H1 (cell line): ENCODE measurements at regions not wholly inside any gene's neighbourhood (a gene's known extent, or its start where the extent isn't known, plus 50 kb on each side); places are given as distances from the start of the nearest gene placed in this dataset.

ENCODE experiments used
- CTCF ChIA-PET: fragments of 300-600 bp; sonication (Branson Sonifier 250); formaldehyde crosslinking; loops from one replicate; lab custom pipeline; 2021; ENCODE audit not compliant: partially characterized antibody; lab: Charles Lee
- POLR2A ChIA-PET: fragments of 300-600 bp; sonication (Branson Sonifier 250); formaldehyde crosslinking; loops from one replicate; lab custom pipeline; 2021; ENCODE audit warnings: inconsistent platforms; ENCODE audit not compliant: partially characterized antibody; lab: Charles Lee
- DNase-seq, 2 experiments: peaks; one replicate each; pipeline versions ENCODE4 v3.0.0 to v3.0.0-alpha.2; 2010 to 2022; ENCODE audit warnings: low spot score in 2 of 2, low read depth in 1 of 2, mixed read lengths in 1 of 2
- FAIRE-seq: peaks from 2 replicates; lab custom pipeline; 2011; peaks lifted over from hg19 to GRCh38; lab: Jason Lieb, UNC
- H2AFZ ChIP-seq: 2 replicates; pipeline ENCODE4 v1.8.1; 2012; ENCODE audit warnings: low read length, inconsistent platforms
- H2AK5ac ChIP-seq: 2 replicates; pipeline ENCODE4 v1.6.1; 2013; ENCODE audit warnings: low read depth, low read length
- H2BK120ac ChIP-seq: replicated peaks from 2 replicates; pipeline ENCODE3; 2013; ENCODE audit warnings: low read depth, low read length, inconsistent platforms
- H2BK12ac ChIP-seq: 2 replicates; pipeline ENCODE4 v1.6.1; 2013; ENCODE audit warnings: low read depth, low read length
- H2BK15ac ChIP-seq: 2 replicates; pipeline ENCODE4 v1.6.1; 2013; ENCODE audit warnings: low read length
- H2BK20ac ChIP-seq: 2 replicates; pipeline ENCODE4 v1.6.1; 2013; ENCODE audit warnings: low read length
- H2BK5ac ChIP-seq: 2 replicates; pipeline ENCODE4 v1.6.1; 2013; ENCODE audit warnings: low read depth, low read length
- H3K14ac ChIP-seq: 2 replicates; pipeline ENCODE4 v1.6.1; 2013; ENCODE audit warnings: inconsistent platforms; ENCODE audit not compliant: insufficient read length
- H3K18ac ChIP-seq: 2 replicates; pipeline ENCODE4 v1.6.1; 2013; ENCODE audit warnings: low read length; ENCODE audit errors: extremely low read depth
- H3K23ac ChIP-seq: 2 replicates; pipeline ENCODE4 v1.6.1; 2013; ENCODE audit warnings: inconsistent platforms; ENCODE audit not compliant: insufficient read length
- H3K23me2 ChIP-seq: 2 replicates; pipeline ENCODE4 v1.6.1; 2013; ENCODE audit warnings: low read depth, low read length
- H3K27ac ChIP-seq: 2 replicates; pipeline ENCODE4 v1.6.1; 2011; ENCODE audit warnings: low read depth, low read length, inconsistent platforms
- H3K27me3 ChIP-seq, 4 experiments: replicated peaks in 1 of 4; 1 replicate in 1 of 4; 2 replicates in 3 of 4; pipeline versions ENCODE4 v1.6.1 to v1.8.1; 2011 to 2013; ENCODE audit warnings: low read length in 3 of 4, mild to moderate bottlenecking in 3 of 4, inconsistent platforms in 2 of 4, mixed read lengths in 2 of 4, moderate library complexity in 1 of 4; ENCODE audit not compliant: control insufficient read depth in 3 of 4, insufficient read depth in 3 of 4; ENCODE audit errors: extremely low read depth in 1 of 4
- H3K36me3 ChIP-seq, 4 experiments: 2 replicates each; pipeline versions ENCODE4 v1.6.1 to v1.8.1; 2011 to 2013; ENCODE audit warnings: mild to moderate bottlenecking in 4 of 4, low read length in 3 of 4, moderate library complexity in 2 of 4, control low read depth in 1 of 4, inconsistent platforms in 1 of 4; ENCODE audit not compliant: insufficient read depth in 4 of 4, control insufficient read depth in 2 of 4
- H3K4ac ChIP-seq: replicated peaks from 2 replicates; pipeline ENCODE3; 2013; ENCODE audit warnings: low read length, low read depth, mixed read lengths, inconsistent platforms; ENCODE audit not compliant: insufficient read length
- H3K4me1 ChIP-seq, 4 experiments: replicated peaks in 1 of 4; 1 replicate in 1 of 4; 2 replicates in 3 of 4; pipeline versions ENCODE4 v1.6.1 to v1.8.1; 2011 to 2013; ENCODE audit warnings: low read length in 3 of 4, inconsistent platforms in 2 of 4, mixed read lengths in 1 of 4; ENCODE audit not compliant: insufficient read depth in 4 of 4, control insufficient read depth in 3 of 4
- H3K4me2 ChIP-seq, 2 experiments: 2 replicates each; pipeline versions ENCODE4 v1.6.1 to v1.8.1; 2011 to 2013; ENCODE audit warnings: low read depth in 2 of 2, low read length in 2 of 2, control low read depth in 1 of 2, inconsistent platforms in 1 of 2, mild to moderate bottlenecking in 1 of 2; ENCODE audit not compliant: insufficient read depth in 1 of 2
- H3K4me3 ChIP-seq, 4 experiments: fragments of 200-600, 300-600 bp in 1 of 4; sonication (generic), shearing (Covaris generic), sonication (Bioruptor Twin) in 1 of 4; 2 replicates each; pipeline versions ENCODE4 v1.5.1 to v1.8.1; 2011 to 2016; ENCODE audit warnings: low read length in 4 of 4, low read depth in 3 of 4, control low read depth in 2 of 4, inconsistent platforms in 2 of 4, mild to moderate bottlenecking in 2 of 4, mixed read lengths in 1 of 4, moderate library complexity in 1 of 4; ENCODE audit not compliant: insufficient read depth in 2 of 4; ENCODE audit errors: extremely low read depth in 1 of 4
- H3K56ac ChIP-seq: replicated peaks from 2 replicates; pipeline ENCODE3; 2013; ENCODE audit warnings: low read depth, mild to moderate bottlenecking, mixed read lengths, low read length, inconsistent platforms; ENCODE audit not compliant: insufficient read length
- H3K79me1 ChIP-seq: 2 replicates; pipeline ENCODE4 v1.6.1; 2013; ENCODE audit warnings: low read depth, low read length, control low read depth
- H3K79me2 ChIP-seq, 2 experiments: 2 replicates each; pipeline versions ENCODE4 v1.6.1 to v1.8.1; 2012 to 2013; ENCODE audit warnings: low read length in 2 of 2, mild to moderate bottlenecking in 2 of 2, inconsistent platforms in 1 of 2; ENCODE audit not compliant: insufficient read depth in 2 of 2, control insufficient read depth in 1 of 2
- H3K9ac ChIP-seq, 4 experiments: replicated peaks in 1 of 4; 1 replicate in 1 of 4; 2 replicates in 3 of 4; pipeline versions ENCODE4 v1.6.1 to v1.8.1; 2011 to 2013; ENCODE audit warnings: low read depth in 3 of 4, low read length in 3 of 4, control low read depth in 2 of 4, mild to moderate bottlenecking in 2 of 4, moderate library complexity in 2 of 4, inconsistent platforms in 1 of 4; ENCODE audit errors: extremely low read depth in 1 of 4
- H3K9me3 ChIP-seq, 2 experiments: 2 replicates each; pipeline versions ENCODE4 v1.6.1 to v1.8.1; 2012 to 2013; ENCODE audit warnings: mild to moderate bottlenecking in 2 of 2, moderate library complexity in 2 of 2, control low read depth in 1 of 2, inconsistent platforms in 1 of 2, low read depth in 1 of 2, low read length in 1 of 2, mixed read lengths in 1 of 2; ENCODE audit not compliant: insufficient read depth in 2 of 2
- H4K20me1 ChIP-seq, 2 experiments: replicated peaks in 1 of 2; 2 replicates each; pipeline versions ENCODE3 to v1.8.1; 2011 to 2013; ENCODE audit warnings: inconsistent platforms in 2 of 2, low read length in 2 of 2, mild to moderate bottlenecking in 1 of 2; ENCODE audit not compliant: insufficient read depth in 2 of 2, control insufficient read depth in 1 of 2
- H4K5ac ChIP-seq: 2 replicates; pipeline ENCODE4 v1.6.1; 2013; ENCODE audit warnings: low read length, low read depth, mixed read lengths, inconsistent platforms; ENCODE audit not compliant: insufficient read length
- H4K8ac ChIP-seq: 2 replicates; pipeline ENCODE4 v1.8.0; 2013; ENCODE audit warnings: mild to moderate bottlenecking, moderate library complexity, low read length, inconsistent platforms; ENCODE audit not compliant: insufficient read depth; ENCODE audit errors: extremely low read depth
- H4K91ac ChIP-seq: replicated peaks from 2 replicates; pipeline ENCODE3; 2013; ENCODE audit warnings: low read length, mixed read lengths, inconsistent platforms; ENCODE audit not compliant: insufficient read length
- ASH2L ChIP-seq: fragments of 200-600, 300-600 bp; sonication (generic); IDR thresholded peaks from one replicate; pipeline ENCODE4 v1.7.1; 2017; ENCODE audit warnings: low read length
- EP300 ChIP-seq, 2 experiments: IDR thresholded peaks; 1 replicate in 1 of 2; 2 replicates in 1 of 2; pipeline ENCODE4 v1.6.1; 2011 to 2012; ENCODE audit warnings: low read depth in 2 of 2, low read length in 2 of 2, mild to moderate bottlenecking in 2 of 2, borderline replicate concordance in 1 of 2, inconsistent platforms in 1 of 2, moderate library complexity in 1 of 2
- FOSL1 ChIP-seq: IDR thresholded peaks from 2 replicates; pipeline ENCODE4 v1.6.1; 2011; ENCODE audit warnings: mild to moderate bottlenecking, low read depth, low read length, moderate library complexity; ENCODE audit not compliant: insufficient read depth
- HDAC2 ChIP-seq, 2 experiments: fragments of 300-600 bp in 1 of 2; sonication (generic) in 1 of 2; IDR thresholded peaks; 2 replicates each; pipeline ENCODE4 v1.6.1; 2011 to 2012; ENCODE audit warnings: low read depth in 2 of 2, low read length in 2 of 2, mild to moderate bottlenecking in 2 of 2, moderate library complexity in 2 of 2, borderline replicate concordance in 1 of 2, inconsistent platforms in 1 of 2
- JUN ChIP-seq: IDR thresholded peaks from 2 replicates; pipeline ENCODE4 v1.6.1; 2011; ENCODE audit warnings: low read depth, mild to moderate bottlenecking, improper control_type of control experiment, low read length
- PHF8 ChIP-seq: fragments of 200-600 bp; sonication (generic); conservative IDR thresholded peaks from 2 replicates; pipeline ENCODE4 v1.7.1; 2012; ENCODE audit warnings: low read depth, mild to moderate bottlenecking, inconsistent platforms, low read length, moderate library complexity
- POU5F1 ChIP-seq: IDR thresholded peaks from 2 replicates; pipeline ENCODE4 v1.6.1; 2011; ENCODE audit warnings: low read depth, mild to moderate bottlenecking, low read length, moderate library complexity
- SIX5 ChIP-seq: IDR thresholded peaks from 2 replicates; pipeline ENCODE4 v1.6.1; 2011; ENCODE audit warnings: mild to moderate bottlenecking, low read depth, low read length
- TCF12 ChIP-seq: IDR thresholded peaks from 2 replicates; pipeline ENCODE4 v1.6.1; 2011; ENCODE audit warnings: low read depth, mild to moderate bottlenecking, low read length
- WGBS, 2 experiments: shearing (Covaris generic) in 1 of 2; methylation state at CpG; one replicate each; pipeline versions ENCODE4 v1.1.6 to v1.1.7; 2013 to 2015; ENCODE audit warnings: low lambda C conversion rate in 2 of 2, mixed read lengths in 2 of 2, inconsistent platforms in 1 of 2, low coverage in 1 of 2, missing lambda C conversion rate in 1 of 2; ENCODE audit not compliant: insufficient replicate concordance in 2 of 2, insufficient coverage in 1 of 2, insufficient read length in 1 of 2; ENCODE audit errors: extremely low coverage in 1 of 2, missing lambda C conversion rate in 1 of 2; 5-methylcytosine and 5-hydroxymethylcytosine counted together

- H3K4me2 ChIP-seq = no peak overlapping the region
- no peak overlapping the region for H3K18ac ChIP-seq
- 95% methylated on average over 3 of the region's 3 CpGs; no CpG with 5 or more reads in 1 of the 2 experiments for WGBS, 2 experiments
- H3K27me3 ChIP-seq = no peaks in the 10 kb centered on the region
- H4K8ac ChIP-seq = no peak overlapping the region
- FAIRE-seq (no peak), DNase-seq (no peak)
- no peaks in the 10 kb centered on the region for H3K79me1 ChIP-seq
- H2BK12ac ChIP-seq = no peak overlapping the region
- H2BK5ac ChIP-seq = no peak overlapping the region
- CTCF ChIA-PET = no interaction called here
- H3K79me2 ChIP-seq = no peaks in the 10 kb centered on the region
- no peak overlapping the region for H3K27ac ChIP-seq
- no peaks in the 10 kb centered on the region for H4K20me1 ChIP-seq
- POLR2A ChIA-PET = no interaction called here
- H2BK120ac ChIP-seq = no peak overlapping the region
- H2BK20ac ChIP-seq = no peak overlapping the region
- H3K36me3 ChIP-seq = no peaks in the 10 kb centered on the region
- H3K4ac ChIP-seq = no peak overlapping the region
- H3K23ac ChIP-seq = no peak overlapping the region
- H3K4me1 ChIP-seq = no peaks in the 10 kb centered on the region
- no peak overlapping the region for H4K5ac ChIP-seq
- no peaks in the 10 kb centered on the region for H3K23me2 ChIP-seq
- H3K4me3 ChIP-seq = no peak overlapping the region
- no peaks in the 10 kb centered on the region for H3K9me3 ChIP-seq
- H3K9ac ChIP-seq = no peak overlapping the region
- H4K91ac ChIP-seq = no peak overlapping the region
- no peak overlapping the region for H2BK15ac ChIP-seq
- no peak overlapping the region for H3K14ac ChIP-seq
- H3K56ac ChIP-seq = no peak overlapping the region
- H2AFZ ChIP-seq = no peak overlapping the region
- no peak overlapping the region for H2AK5ac ChIP-seq
- TF ChIP-seq POU5F1 (no peak), FOSL1 (no peak), SIX5 (no peak), HDAC2 (IDR thresholded peaks at IDR 0.05; ENCODE audit: borderline replicate concordance in 1 of 2, low read depth in 2 of 2, low read length in 2 of 2) (no peak), EP300 (IDR thresholded peaks at IDR 0.05; ENCODE audit: borderline replicate concordance in 1 of 2, low read depth in 2 of 2, low read length in 2 of 2) (no peak), PHF8 (no peak), JUN (no peak), ASH2L (no peak), TCF12 (no peak)
These were observed 101.7 kb upstream of the GATA6 start for GRCh38 chr18:22067682-22068081.
